Small intestine (tissue), 7 donors: ENCODE measurements at regions not wholly inside any gene's neighbourhood (a gene's known extent, or its start where the extent isn't known, plus 50 kb on each side); places are given as distances from the start of the nearest gene placed in this dataset.

Experiments
- DNase-seq, 2 donors: peaks; one replicate each; pipeline versions ENCODE4 v3.0.0 to v3.0.0-alpha.2; 2013
- FAIRE-seq: peaks from 2 replicates; lab custom pipeline; 2012; peaks lifted over from hg19 to GRCh38; lab: Jason Lieb, UNC
- H3K27ac ChIP-seq, 3 donors: one replicate each; pipeline ENCODE4 v1.5.1; 2013; ENCODE audit warnings: low read length in 2 of 3, mild to moderate bottlenecking in 2 of 3, control low read depth in 1 of 3, inconsistent platforms in 1 of 3, low read depth in 1 of 3, moderate library complexity in 1 of 3
- H3K27me3 ChIP-seq, 3 donors: one replicate each; pipeline ENCODE4 v1.6.1; 2013; ENCODE audit warnings: low read length in 3 of 3, inconsistent platforms in 1 of 3; ENCODE audit not compliant: control insufficient read depth in 3 of 3, insufficient read depth in 3 of 3
- H3K36me3 ChIP-seq, 3 donors: one replicate each; pipeline ENCODE4 v1.6.1; 2013; ENCODE audit warnings: low read length in 3 of 3, inconsistent platforms in 1 of 3, low read depth in 1 of 3, mild to moderate bottlenecking in 1 of 3, moderate library complexity in 1 of 3; ENCODE audit not compliant: control insufficient read depth in 3 of 3, insufficient read depth in 2 of 3
- H3K4me1 ChIP-seq, 3 donors: one replicate each; pipeline ENCODE4 v1.6.1; 2013; ENCODE audit warnings: low read length in 2 of 3, inconsistent platforms in 1 of 3, low read depth in 1 of 3, mild to moderate bottlenecking in 1 of 3, moderate library complexity in 1 of 3; ENCODE audit not compliant: control insufficient read depth in 3 of 3, insufficient read depth in 2 of 3
- H3K4me3 ChIP-seq, 3 donors: one replicate each; pipeline ENCODE4 v1.5.1; 2013; ENCODE audit warnings: low read length in 3 of 3, control low read depth in 1 of 3, inconsistent platforms in 1 of 3, low read depth in 1 of 3, mild to moderate bottlenecking in 1 of 3, moderate library complexity in 1 of 3
- H3K9me3 ChIP-seq, 2 donors: one replicate each; pipeline ENCODE4 v1.6.1; 2013; ENCODE audit warnings: low read depth in 1 of 2, low read length in 1 of 2; ENCODE audit not compliant: control insufficient read depth in 2 of 2, insufficient read depth in 1 of 2
- WGBS, 3 donors: extraction: QIAGEN DNeasy Blood & Tissue Kit; methylation state at CpG; one replicate each; pipeline ENCODE4 v1.1.7; 2013; 5-methylcytosine and 5-hydroxymethylcytosine counted together
- donor health status: healthy with polysubstance abuse.
- donor health status: control.
- donor health status: control.
- donor health status: Bipolar disorder and iron deficiency.
- donor health status: healthy.

- FAIRE-seq: no peak
- peaks cover 0 to 5% of the 10 kb centered on the region in 2 donors for H3K9me3 ChIP-seq
- 71 to 79% (median 77%) methylated on average over 2 of the region's 2 CpGs for WGBS, 3 donors
- H3K4me1 ChIP-seq: no peaks in the 10 kb centered on the region
- H3K27ac ChIP-seq: no peak overlapping the region
- no peaks in the 10 kb centered on the region for H3K36me3 ChIP-seq
- no peak for DNase-seq
- H3K4me3 ChIP-seq: no peak overlapping the region
- H3K27me3 ChIP-seq: no peaks in the 10 kb centered on the region
These were observed 365.8 kb downstream of the HAPSTR1 start for GRCh38 chr16:9457215-9457614.

DNA sequence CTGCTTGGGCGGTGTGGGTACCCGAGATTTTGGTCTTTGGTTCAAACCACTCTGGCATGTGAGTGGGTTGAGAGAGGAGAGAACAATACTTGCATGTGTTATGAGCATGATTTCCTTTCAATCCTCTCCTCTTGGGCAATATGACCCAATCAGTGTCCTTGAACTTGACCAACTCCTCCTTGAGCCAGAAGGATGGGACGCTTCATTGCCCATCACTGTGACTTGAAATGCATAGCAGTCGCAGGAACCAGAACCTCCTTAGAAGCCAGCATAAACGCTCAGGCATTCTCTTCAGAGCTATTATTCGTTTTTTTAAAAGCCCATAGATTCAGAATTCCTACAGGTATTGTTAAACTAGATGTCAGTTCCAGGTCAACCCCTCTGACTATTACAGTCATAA is 367.4 kb downstream of the HAPSTR1 start:
- WGBS, 3 donors: 82 to 83% (median 82%) methylated on average over 6 of the region's 6 CpGs
- Histone ChIP-seq H3K27me3 (no peaks in the 10 kb centered on the region), H3K4me3 (no peak overlapping the region), H3K27ac (no peak overlapping the region), H3K4me1 (no peaks in the 10 kb centered on the region), H3K36me3 (no peaks in the 10 kb centered on the region), H3K9me3 (peaks cover 0 to 5% of the 10 kb centered on the region in 2 donors)
- no peak for FAIRE-seq
- DNase-seq: no peak

DNA sequence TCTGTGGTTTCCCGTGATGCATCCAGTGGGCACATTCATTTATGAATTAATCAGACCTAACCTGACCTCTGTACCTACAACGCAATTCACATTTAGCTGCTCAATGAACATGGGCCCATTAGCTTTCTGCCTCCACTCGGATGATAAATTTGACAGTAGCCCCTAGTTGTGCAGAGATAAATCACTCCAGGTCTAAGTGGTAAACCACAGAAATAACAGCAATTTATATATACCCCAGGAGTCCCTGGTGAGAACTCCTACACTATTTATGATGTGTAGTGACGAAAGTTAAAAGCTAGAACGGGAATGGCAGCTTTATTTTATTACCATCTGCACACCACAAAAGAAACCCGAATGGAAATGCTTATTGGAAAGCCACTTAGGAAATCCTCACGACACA is 371.5 kb downstream of the HAPSTR1 start:
- Histone ChIP-seq H3K9me3 (no peaks in the 10 kb centered on the region), H3K4me1 (no peaks in the 10 kb centered on the region), H3K27me3 (no peaks in the 10 kb centered on the region), H3K36me3 (no peaks in the 10 kb centered on the region), H3K27ac (no peak overlapping the region), H3K4me3 (no peak overlapping the region)
- DNase-seq (no peak), FAIRE-seq (no peak)
- 72 to 85% (median 74%) methylated on average over 7 of the region's 7 CpGs for WGBS, 3 donors

DNA sequence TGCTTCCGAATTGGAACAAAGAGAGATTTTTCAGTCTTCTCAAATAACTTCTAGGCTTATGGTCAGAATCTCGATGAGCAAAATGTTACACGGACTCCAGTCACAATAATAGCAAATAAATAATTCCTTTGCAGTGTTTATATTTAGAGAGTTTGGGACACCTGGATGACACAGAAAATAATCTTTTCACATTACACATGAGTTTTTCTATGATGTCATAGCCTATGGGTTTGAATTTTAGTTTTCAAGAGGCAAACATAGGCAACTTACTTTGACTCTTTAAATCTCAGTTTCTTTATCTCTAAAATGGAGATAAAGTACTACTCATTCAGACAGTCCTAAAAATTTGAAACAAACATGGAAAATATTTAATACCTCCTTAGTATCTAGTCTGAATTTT is 372.0 kb downstream of the HAPSTR1 start:
- DNase-seq (no peak), FAIRE-seq (no peak)
- 79 to 90% (median 89%) methylated on average over 3 of the region's 3 CpGs for WGBS, 3 donors

GRCh38 chr16:9465161-9465560 is 373.7 kb downstream of the HAPSTR1 start:
- no peak overlapping the region for H3K4me3 ChIP-seq
- peak overlapping the region in 1 of 3 donors; percentile 23 for H3K27ac ChIP-seq
- no peaks in the 10 kb centered on the region for H3K36me3 ChIP-seq
- no peaks in the 10 kb centered on the region for H3K4me1 ChIP-seq
- DNase-seq (peak; percentile 18 to 32), FAIRE-seq (no peak)
- no peaks in the 10 kb centered on the region for H3K9me3 ChIP-seq
- no peaks in the 10 kb centered on the region for H3K27me3 ChIP-seq
- WGBS, 3 donors: 19 to 62% (median 42%) methylated on average over 4 of the region's 4 CpGs

More for the DNA sequence above, 372.0 kb downstream of the HAPSTR1 start:
- H3K36me3 ChIP-seq: no peaks in the 10 kb centered on the region
- no peaks in the 10 kb centered on the region for H3K9me3 ChIP-seq
- no peak overlapping the region for H3K4me3 ChIP-seq
- H3K27me3 ChIP-seq: no peaks in the 10 kb centered on the region
- no peaks in the 10 kb centered on the region for H3K4me1 ChIP-seq
- no peak overlapping the region for H3K27ac ChIP-seq

- H3K4me1 ChIP-seq: no peaks in the 10 kb centered on the region
- H3K27ac ChIP-seq: no peak overlapping the region
- DNase-seq (peak in 1 of 2 donors; percentile 50), FAIRE-seq (no peak)
- H3K9me3 ChIP-seq: no peaks in the 10 kb centered on the region
- H3K27me3 ChIP-seq: no peaks in the 10 kb centered on the region
- no peak overlapping the region for H3K4me3 ChIP-seq
- no peaks in the 10 kb centered on the region for H3K36me3 ChIP-seq
These were observed 378.1 kb downstream of the HAPSTR1 start for GRCh38 chr16:9469512-9469911.

- Histone ChIP-seq H3K4me1 (no peaks in the 10 kb centered on the region), H3K36me3 (no peaks in the 10 kb centered on the region), H3K27ac (no peak overlapping the region), H3K4me3 (no peak overlapping the region), H3K9me3 (no peaks in the 10 kb centered on the region), H3K27me3 (no peaks in the 10 kb centered on the region)
- WGBS, 3 donors: 85 to 86% (median 86%) methylated on average over 3 of the region's 3 CpGs
- DNase-seq (no peak), FAIRE-seq (no peak)
These were observed 385.3 kb downstream of the HAPSTR1 start for GRCh38 chr16:9476744-9477143.

- Histone ChIP-seq H3K4me1 (no peaks in the 10 kb centered on the region), H3K27me3 (no peaks in the 10 kb centered on the region), H3K36me3 (no peaks in the 10 kb centered on the region), H3K9me3 (no peaks in the 10 kb centered on the region), H3K4me3 (no peak overlapping the region), H3K27ac (no peak overlapping the region)
- 48 to 76% (median 61%) methylated on average over 2 of the region's 2 CpGs for WGBS, 3 donors
- DNase-seq (no peak), FAIRE-seq (no peak)
These were observed 387.6 kb downstream of the HAPSTR1 start for GRCh38 chr16:9479008-9479407.

DNA sequence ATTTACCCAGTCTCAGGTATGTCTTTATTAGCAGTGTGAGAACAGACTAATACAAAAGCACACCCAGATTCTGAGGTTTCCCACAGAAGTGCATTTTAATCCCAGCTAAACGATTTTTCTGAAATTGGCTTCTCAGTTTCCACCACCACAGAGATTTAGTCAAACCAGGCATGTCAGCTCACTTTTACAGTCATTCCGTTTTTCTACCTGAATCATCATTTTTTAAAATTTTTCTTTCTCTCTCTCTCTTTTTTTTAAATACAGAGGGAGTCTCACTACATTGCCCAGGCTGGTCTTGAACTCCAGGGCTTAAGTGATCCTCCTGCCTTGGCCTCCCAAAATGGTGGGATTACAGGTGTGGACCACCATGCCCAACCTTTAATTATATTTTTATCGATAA is 389.1 kb downstream of the HAPSTR1 start:
- no peak overlapping the region for H3K27ac ChIP-seq
- no peaks in the 10 kb centered on the region for H3K9me3 ChIP-seq
- 72 to 85% (median 74%) methylated on average over 3 of the region's 3 CpGs for WGBS, 3 donors
- no peak for DNase-seq
- no peaks in the 10 kb centered on the region for H3K36me3 ChIP-seq
- no peak overlapping the region for H3K4me3 ChIP-seq
- no peak for FAIRE-seq
- no peaks in the 10 kb centered on the region for H3K27me3 ChIP-seq
- H3K4me1 ChIP-seq: no peaks in the 10 kb centered on the region
